Suprapubic skin (tissue), 3 donors: ENCODE measurements at regions not wholly inside any gene's neighbourhood (a gene's known extent, or its start where the extent isn't known, plus 50 kb on each side); places are given as distances from the start of the nearest gene placed in this dataset.

ENCODE experiments used
- CTCF ChIP-seq, 2 donors: fragments of 200-600 bp in 1 of 2; fragments of 450-650 bp in 1 of 2; sonication (generic) in 1 of 2; IDR thresholded peaks; one replicate each; pipeline ENCODE4 v1.5.1; 2016 to 2019; ENCODE audit warnings: antibody characterized with exemption in 2 of 2, mild to moderate bottlenecking in 1 of 2, moderate library complexity in 1 of 2
- POLR2A ChIP-seq, 2 donors: fragments of 450-650 bp; IDR thresholded peaks; one replicate each; pipeline ENCODE4 v1.6.1; 2017; ENCODE audit warnings: antibody characterized with exemption in 2 of 2, mild to moderate bottlenecking in 2 of 2, moderate library complexity in 2 of 2

- TF ChIP-seq POLR2A (IDR thresholded peaks at IDR 0.05) (no peak), CTCF (IDR thresholded peaks at IDR 0.05) (no peak)
These were observed 65.1 kb upstream of the ATP12A start for GRCh38 chr13:24615114-24615513.
